Common myeloid progenitor, CD34-positive (primary cell): ENCODE measurements at regions not wholly inside any gene's neighbourhood (a gene's known extent, or its start where the extent isn't known, plus 50 kb on each side); places are given as distances from the start of the nearest gene placed in this dataset.

Experiments used
- CTCF ChIA-PET: fragments of 350-600 bp; sonication (Branson Sonifier 250); formaldehyde crosslinking; loops from one replicate; lab custom pipeline; 2021; ENCODE audit warnings: antibody characterized with exemption; lab: Charles Lee
- POLR2A ChIA-PET: fragments of 350-600 bp; sonication (Branson Sonifier 250); formaldehyde crosslinking; loops from one replicate; lab custom pipeline; 2021; ENCODE audit warnings: antibody characterized with exemption; lab: Charles Lee
- DNase-seq, 3 donors: peaks; one replicate each; pipeline versions ENCODE4 v3.0.0 to v3.0.0-alpha.2; 2013
- H3K27ac ChIP-seq, 2 experiments: 1 replicate in 1 of 2; 2 replicates in 1 of 2; pipeline ENCODE4 v1.7.0; 2013; ENCODE audit warnings: inconsistent platforms in 2 of 2, low read length in 2 of 2, mild to moderate bottlenecking in 2 of 2, low read depth in 1 of 2, moderate library complexity in 1 of 2; ENCODE audit not compliant: severe bottlenecking in 2 of 2, insufficient read depth in 1 of 2, poor library complexity in 1 of 2
- H3K27me3 ChIP-seq, 5 experiments: replicated peaks in 2 of 5; 1 replicate in 3 of 5; 2 replicates in 2 of 5; pipeline versions ENCODE4 v1.6.1 to v1.7.0; 2013; ENCODE audit warnings: low read length in 4 of 5, mild to moderate bottlenecking in 2 of 5, moderate library complexity in 2 of 5, inconsistent platforms in 1 of 5; ENCODE audit not compliant: insufficient read depth in 5 of 5, control insufficient read depth in 4 of 5
- H3K36me3 ChIP-seq, 4 experiments: 1 replicate in 2 of 4; 2 replicates in 2 of 4; pipeline versions ENCODE4 v1.6.1 to v1.7.0; 2013; ENCODE audit warnings: low read length in 3 of 4, control low read depth in 1 of 4, mild to moderate bottlenecking in 1 of 4; ENCODE audit not compliant: control insufficient read depth in 4 of 4, insufficient read depth in 4 of 4
- H3K4me1 ChIP-seq, 4 experiments: 1 replicate in 3 of 4; 2 replicates in 1 of 4; pipeline versions ENCODE4 v1.6.1 to v1.7.1; 2013; ENCODE audit warnings: low read length in 3 of 4, mild to moderate bottlenecking in 3 of 4, control low read depth in 1 of 4, inconsistent platforms in 1 of 4, moderate library complexity in 1 of 4; ENCODE audit not compliant: control insufficient read depth in 4 of 4, insufficient read depth in 4 of 4; ENCODE audit errors: control extremely low read depth in 1 of 4
- H3K4me3 ChIP-seq, 7 experiments: 1 replicate in 4 of 7; 2 replicates in 3 of 7; pipeline versions ENCODE4 v1.5.1 to v1.7.0; 2013; ENCODE audit warnings: mild to moderate bottlenecking in 7 of 7, low read length in 6 of 7, moderate library complexity in 6 of 7, inconsistent platforms in 2 of 7, low read depth in 2 of 7, control low read depth in 1 of 7; ENCODE audit not compliant: insufficient read depth in 4 of 7, control insufficient read depth in 1 of 7; ENCODE audit errors: extremely low read depth in 1 of 7
- H3K9me3 ChIP-seq, 5 experiments: 1 replicate in 4 of 5; 2 replicates in 1 of 5; pipeline versions ENCODE4 v1.6.1 to v1.7.1; 2013; ENCODE audit warnings: low read length in 4 of 5, mild to moderate bottlenecking in 2 of 5, inconsistent platforms in 1 of 5, low read depth in 1 of 5, moderate library complexity in 1 of 5; ENCODE audit not compliant: control insufficient read depth in 4 of 5, insufficient read depth in 2 of 5; ENCODE audit errors: control extremely low read depth in 1 of 5
- WGBS: methylation state at CpG from one replicate; pipeline ENCODE4 v1.1.5; 2013; ENCODE audit not compliant: insufficient coverage; 5-methylcytosine and 5-hydroxymethylcytosine counted together

DNA sequence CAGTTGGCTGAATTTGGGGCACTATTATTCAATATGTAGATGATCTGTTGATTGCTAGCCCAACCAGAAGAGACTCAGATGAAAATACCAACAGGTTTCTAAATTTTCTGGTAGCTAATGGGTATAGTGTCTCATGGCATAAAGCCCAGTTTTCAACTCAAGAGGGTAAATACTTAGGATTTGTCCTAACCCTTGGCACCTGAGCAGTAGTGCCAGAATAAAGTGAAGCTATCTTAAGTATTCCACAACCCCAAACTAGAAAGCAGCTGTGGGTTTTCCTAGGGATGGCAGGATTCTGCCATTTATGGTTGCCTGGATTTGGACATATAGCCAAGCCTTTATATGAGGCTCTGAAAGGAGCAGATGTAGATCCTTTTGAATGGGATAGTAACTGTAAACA lies 119.0 kb downstream of the AGTR2 start:
- CTCF ChIA-PET: no interaction called here
- Histone ChIP-seq H3K36me3 (no peaks in the 10 kb centered on the region), H3K9me3 (no peaks in the 10 kb centered on the region), H3K27ac (no peak overlapping the region), H3K27me3 (no peaks in the 10 kb centered on the region), H3K4me3 (no peak overlapping the region), H3K4me1 (no peaks in the 10 kb centered on the region)
- no peak for DNase-seq
- POLR2A ChIA-PET: no interaction called here

DNA sequence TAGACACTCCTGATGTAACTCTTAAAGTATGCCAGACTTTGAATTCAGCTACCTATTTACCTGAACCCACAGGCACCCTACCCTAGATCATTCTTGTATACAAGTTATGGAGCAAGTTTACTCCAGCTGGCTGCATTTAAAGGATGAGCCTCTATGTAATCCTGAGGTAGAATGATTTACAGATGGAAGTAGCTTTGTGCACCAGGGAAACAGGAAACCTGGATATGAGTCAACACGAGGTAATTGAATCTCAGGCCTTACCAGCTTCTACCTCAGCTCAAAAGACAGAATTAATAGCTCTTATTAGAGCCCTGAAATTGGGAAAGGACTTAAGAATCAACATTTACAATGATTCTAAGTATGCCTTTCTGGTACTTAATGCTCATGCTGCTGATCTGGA lies 119.8 kb downstream of the AGTR2 start:
- no peaks in the 10 kb centered on the region for H3K9me3 ChIP-seq
- no peak overlapping the region for H3K4me3 ChIP-seq
- no CpG with 5 or more reads among the region's 1 CpG for WGBS
- ChIA-PET POLR2A (no interaction called here), CTCF (no interaction called here)
- no peaks in the 10 kb centered on the region for H3K4me1 ChIP-seq
- no peak for DNase-seq
- H3K36me3 ChIP-seq: no peaks in the 10 kb centered on the region
- no peaks in the 10 kb centered on the region for H3K27me3 ChIP-seq
- H3K27ac ChIP-seq: no peak overlapping the region

DNA sequence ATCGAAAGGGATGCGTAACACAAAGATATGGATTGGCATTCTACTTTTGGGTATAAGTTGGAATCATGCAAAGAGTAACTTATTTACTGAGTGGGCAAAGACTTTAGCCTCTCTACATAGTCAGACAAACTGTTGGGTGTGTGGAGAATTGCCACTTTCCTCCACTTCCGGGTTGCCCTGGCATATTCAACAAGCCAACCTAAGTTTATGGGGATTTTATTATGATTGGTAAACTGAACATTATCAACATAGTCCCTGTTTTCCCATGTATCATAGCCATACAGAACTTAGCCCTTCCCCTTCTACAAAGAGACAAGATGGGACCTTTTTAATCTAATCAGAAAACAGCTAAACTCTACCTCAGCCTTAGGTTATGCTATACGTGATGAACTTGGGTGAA lies 121.6 kb downstream of the AGTR2 start:
- Histone ChIP-seq H3K4me1 (no peaks in the 10 kb centered on the region), H3K4me3 (no peak overlapping the region), H3K9me3 (no peaks in the 10 kb centered on the region), H3K27me3 (no peaks in the 10 kb centered on the region), H3K27ac (no peak overlapping the region), H3K36me3 (no peaks in the 10 kb centered on the region)
- ChIA-PET POLR2A (no interaction called here), CTCF (no interaction called here)
- no peak for DNase-seq
- 93% methylated on average over 3 of the region's 4 CpGs for WGBS

DNA sequence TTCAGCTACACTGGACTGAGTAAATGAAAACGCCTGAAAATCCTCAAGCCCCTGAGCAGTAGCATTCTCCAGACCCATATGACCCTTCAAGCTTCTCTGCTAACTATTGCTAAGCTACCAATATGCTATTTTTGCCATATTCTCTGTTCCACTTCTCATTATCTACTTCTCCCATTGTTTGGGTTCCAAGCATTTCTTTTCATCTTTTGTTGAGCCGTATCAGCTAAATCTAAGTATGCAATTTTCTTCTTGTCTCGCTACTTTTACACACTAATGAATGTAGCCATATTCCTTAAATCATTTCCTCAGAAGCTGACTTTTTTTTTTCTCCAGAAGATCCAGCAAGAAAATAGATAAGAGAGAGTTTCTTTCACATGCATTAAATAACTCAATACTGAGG lies 128.4 kb downstream of the AGTR2 start:
- WGBS: 100% methylated on average over 1 of the region's 3 CpGs
- CTCF ChIA-PET: no interaction called here
- no peak overlapping the region for H3K4me3 ChIP-seq
- POLR2A ChIA-PET: no interaction called here
- H3K9me3 ChIP-seq: no peaks in the 10 kb centered on the region
- H3K36me3 ChIP-seq: no peaks in the 10 kb centered on the region
- H3K27me3 ChIP-seq: no peaks in the 10 kb centered on the region
- H3K4me1 ChIP-seq: no peaks in the 10 kb centered on the region
- no peak for DNase-seq
- H3K27ac ChIP-seq: no peak overlapping the region

DNA sequence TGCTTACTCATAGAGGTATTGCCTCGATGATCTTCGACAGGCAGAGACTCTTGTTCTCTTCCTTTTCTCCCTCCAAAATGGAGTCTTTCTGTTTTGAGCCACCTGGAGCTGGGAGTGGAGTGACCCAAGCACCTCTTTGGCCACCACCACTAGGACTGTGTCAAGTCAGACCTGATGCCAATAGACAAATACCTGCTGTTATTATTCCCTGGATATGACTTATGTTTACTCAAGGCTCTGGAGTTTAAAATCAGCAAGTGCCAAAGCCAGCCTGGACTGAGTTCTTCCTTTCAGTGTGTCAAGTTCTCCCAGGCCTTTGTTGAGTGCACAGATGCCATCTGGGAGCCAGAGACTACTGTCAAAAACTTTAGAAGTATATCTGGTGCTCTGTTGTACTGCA lies 130.2 kb upstream of the SLC6A14 start:
- POLR2A ChIA-PET: no interaction called here
- 69% methylated on average over 2 of the region's 2 CpGs for WGBS
- Histone ChIP-seq H3K9me3 (peaks cover 0 to 3% (median 0%) of the 10 kb centered on the region in 5 experiments), H3K36me3 (no peaks in the 10 kb centered on the region), H3K4me1 (no peaks in the 10 kb centered on the region), H3K27me3 (no peaks in the 10 kb centered on the region), H3K27ac (no peak overlapping the region), H3K4me3 (no peak overlapping the region)
- DNase-seq: no peak
- CTCF ChIA-PET: no interaction called here

DNA sequence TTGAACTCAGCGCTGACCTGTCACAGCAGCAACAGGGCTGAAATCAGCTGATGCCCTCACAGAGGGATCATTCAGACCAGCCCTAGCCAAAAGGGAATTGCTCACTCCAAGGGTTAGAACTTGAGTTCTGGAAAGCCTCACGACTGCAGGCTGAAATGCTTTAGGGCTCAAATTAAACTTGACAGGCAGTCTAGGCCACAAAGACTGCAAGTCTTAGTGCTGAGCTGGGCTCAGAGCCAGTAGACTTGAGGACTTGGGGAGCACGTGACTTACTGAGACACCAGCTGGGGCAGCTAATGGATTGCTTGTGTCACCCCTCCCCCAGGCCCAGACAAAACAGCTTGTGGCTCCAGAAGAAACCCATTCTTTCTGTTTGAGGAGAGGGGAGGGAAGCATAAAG lies 119.0 kb upstream of the SLC6A14 start:
- no peak overlapping the region for H3K4me3 ChIP-seq
- POLR2A ChIA-PET: no interaction called here
- DNase-seq: no peak
- WGBS: 32% methylated on average over 2 of the region's 3 CpGs
- no peaks in the 10 kb centered on the region for H3K9me3 ChIP-seq
- no peak overlapping the region for H3K27ac ChIP-seq
- CTCF ChIA-PET: no interaction called here
- H3K27me3 ChIP-seq: no peaks in the 10 kb centered on the region
- no peaks in the 10 kb centered on the region for H3K36me3 ChIP-seq
- no peaks in the 10 kb centered on the region for H3K4me1 ChIP-seq

DNA sequence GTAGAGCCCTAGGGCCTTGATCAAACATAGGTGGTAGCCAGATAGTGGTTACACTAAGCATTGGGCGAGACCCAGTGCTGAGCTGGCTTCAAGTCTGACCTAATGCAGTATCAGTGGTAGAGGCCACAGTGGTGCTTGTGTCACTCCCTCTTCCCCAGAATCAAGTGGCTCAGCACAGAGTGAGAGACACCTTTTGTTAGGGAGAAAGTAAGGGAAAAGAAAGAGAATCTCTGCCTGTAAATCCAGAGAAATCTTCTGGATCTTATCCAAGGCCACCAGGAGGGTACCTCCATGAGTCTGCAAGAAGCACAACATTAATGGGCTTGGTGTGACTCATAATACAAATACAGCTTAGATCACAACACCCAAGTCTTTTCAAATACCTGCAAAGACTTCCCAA lies 117.7 kb upstream of the SLC6A14 start:
- CTCF ChIA-PET: no interaction called here
- POLR2A ChIA-PET: no interaction called here
- no peaks in the 10 kb centered on the region for H3K9me3 ChIP-seq

More for the DNA sequence above, 117.7 kb upstream of the SLC6A14 start:
- no peak for DNase-seq
- H3K4me1 ChIP-seq: no peaks in the 10 kb centered on the region
- no peaks in the 10 kb centered on the region for H3K36me3 ChIP-seq
- no peaks in the 10 kb centered on the region for H3K27me3 ChIP-seq
- no peak overlapping the region for H3K27ac ChIP-seq
- H3K4me3 ChIP-seq: no peak overlapping the region
- WGBS: 100% methylated on average over 1 of the region's 1 CpG
